GM19397 (cell line): ENCODE measurements at regions not wholly inside any gene's neighbourhood (a gene's known extent, or its start where the extent isn't known, plus 50 kb on each side); places are given as distances from the start of the nearest gene placed in this dataset.
"Not testable (repeated sequence)": the region's sequence is repeated elsewhere in the genome, so short reads cannot be mapped to it uniquely, and the experiment has no call there.

Experiments used
- ATAC-seq: cut with Tn5 transposase; IDR thresholded peaks from one replicate; pipeline ENCODE4 v1.9.1; 2021; ENCODE audit warnings: mild to moderate bottlenecking, moderate library complexity; ENCODE audit not compliant: unreplicated experiment

DNA sequence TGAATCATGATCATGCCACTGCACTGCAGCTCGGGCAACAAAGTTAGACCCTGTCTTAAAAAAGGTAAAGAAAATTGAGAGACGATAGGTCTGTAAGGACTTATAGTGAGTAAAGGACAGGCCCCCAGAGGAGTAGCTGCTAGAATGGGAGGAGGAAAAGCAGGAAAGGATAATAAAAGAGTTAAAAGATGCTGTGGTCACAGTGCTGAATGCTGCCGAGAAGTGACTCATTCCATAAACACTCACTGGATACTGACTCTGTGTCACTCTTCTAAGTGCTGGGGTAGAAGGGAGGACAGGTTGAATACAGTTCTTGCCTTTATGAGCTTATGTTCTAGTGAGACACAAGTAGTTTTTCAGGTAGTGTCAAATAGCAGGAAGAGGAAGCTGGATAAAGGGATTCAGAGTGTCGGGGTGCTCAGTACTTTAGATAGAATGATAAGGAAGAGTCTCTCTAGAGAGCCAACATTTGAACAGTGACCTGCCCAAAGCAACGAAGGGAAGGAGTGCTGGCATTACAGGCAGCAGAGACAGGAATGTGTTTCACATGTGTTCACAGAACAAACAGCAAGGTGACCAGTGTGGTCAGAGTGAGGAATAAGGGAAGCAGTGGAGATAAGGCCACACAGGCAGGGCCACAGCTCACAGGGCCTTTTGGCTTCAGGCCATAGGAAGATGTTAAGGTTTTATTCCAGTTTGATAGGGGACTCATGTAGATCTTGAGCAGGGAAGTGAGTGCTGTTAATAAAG is 1240.5 kb downstream of the UQCRFS1 start:
- ATAC-seq: no peak

DNA sequence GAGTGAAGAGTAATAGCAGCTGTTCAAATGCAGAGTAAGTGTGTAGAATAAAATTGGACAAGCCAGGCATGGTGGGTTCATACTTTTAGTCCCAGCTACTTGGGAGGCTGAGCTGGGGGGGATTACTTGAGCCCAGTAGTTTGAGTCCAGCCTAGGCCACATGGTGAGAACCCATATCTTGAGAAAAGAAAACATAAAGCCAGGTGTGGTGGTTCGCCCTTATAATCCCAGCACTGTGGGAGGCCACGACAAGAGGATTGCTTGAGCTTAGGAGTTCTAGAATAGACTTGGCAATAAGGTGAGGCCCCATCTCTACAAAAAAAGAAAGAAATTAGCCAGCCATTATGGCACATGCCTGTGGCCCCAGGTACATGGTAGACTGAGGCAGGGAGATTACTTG is 1241.1 kb downstream of the UQCRFS1 start:
- ATAC-seq: no peak

DNA sequence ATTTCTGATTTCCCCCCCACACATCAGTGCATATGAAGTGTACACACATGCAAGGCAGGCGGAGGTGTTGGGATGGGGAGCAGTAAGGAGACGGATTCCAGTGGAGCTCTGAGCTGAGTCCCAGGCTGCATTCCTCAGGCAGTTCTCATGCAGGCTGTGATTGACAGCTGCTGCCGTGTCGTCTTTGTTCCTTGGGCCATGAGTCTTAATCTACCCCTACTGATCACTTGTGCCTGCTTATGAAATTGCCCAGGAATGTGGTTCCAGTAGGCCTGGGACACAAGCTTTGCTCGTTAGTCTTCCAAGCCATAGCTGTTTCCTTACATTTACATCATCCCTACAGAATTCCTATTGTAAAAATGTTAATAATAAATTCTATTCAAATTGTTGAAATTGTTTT is 1241.9 kb downstream of the UQCRFS1 start:
- no peak for ATAC-seq

DNA sequence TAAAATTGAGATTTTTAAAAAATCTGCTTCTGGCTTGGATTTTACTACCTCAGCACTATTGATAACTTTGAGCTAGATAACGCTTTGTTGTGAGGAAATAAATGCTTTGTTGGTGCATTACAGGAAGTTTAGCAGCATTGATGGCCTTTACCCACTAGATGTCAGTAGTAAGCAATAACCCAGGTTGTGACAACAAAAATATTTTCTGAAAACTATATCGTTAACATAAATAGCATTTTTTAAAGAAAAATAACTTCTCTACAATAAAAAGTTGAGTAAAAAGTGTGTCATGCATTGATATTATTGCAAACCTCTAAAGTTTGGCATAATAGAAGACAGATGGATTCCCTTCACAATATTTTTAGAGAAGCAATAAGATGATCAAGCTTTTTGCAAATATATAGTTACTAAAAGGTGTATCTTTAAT is 1246.5 kb downstream of the UQCRFS1 start:
- ATAC-seq: no peak

DNA sequence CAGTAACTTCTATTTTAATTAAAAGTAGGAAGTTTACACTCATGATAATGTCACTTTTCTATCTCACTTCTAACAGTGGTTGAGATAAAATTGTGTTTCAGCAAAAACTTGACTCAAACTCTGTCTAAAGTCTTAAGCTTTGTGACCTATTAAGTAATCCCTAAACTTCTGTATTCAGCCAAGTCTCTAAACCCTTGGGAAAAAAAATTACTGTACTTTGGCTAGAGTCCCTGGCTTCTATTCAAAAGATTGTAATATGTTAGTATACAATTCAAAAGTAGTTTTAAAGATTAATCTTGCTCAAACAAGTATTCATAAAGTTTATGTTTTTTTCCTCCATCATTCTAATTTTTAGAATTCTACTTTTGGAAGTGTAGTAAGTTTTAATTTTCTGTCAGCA is 1248.8 kb downstream of the UQCRFS1 start:
- no peak for ATAC-seq

DNA sequence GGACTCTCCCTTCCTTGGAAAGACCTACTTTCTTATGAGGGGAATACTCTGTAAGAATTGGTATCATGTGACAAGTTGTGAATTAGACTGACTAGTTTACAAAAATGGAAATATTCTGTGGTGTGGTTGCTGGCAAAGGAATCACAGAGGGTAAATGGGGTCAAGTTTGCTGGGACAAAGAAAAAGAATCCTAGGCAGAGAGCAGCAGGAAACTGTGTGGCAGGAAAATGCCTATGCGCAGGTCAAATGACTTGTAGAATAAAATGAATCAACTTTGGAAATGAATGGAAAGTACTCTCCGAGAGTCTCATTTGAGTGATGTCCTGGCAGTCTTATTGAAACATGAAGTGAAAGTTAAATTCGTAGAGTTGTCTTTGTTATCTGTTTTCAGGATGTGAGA is 1250.7 kb downstream of the UQCRFS1 start:
- no peak for ATAC-seq

DNA sequence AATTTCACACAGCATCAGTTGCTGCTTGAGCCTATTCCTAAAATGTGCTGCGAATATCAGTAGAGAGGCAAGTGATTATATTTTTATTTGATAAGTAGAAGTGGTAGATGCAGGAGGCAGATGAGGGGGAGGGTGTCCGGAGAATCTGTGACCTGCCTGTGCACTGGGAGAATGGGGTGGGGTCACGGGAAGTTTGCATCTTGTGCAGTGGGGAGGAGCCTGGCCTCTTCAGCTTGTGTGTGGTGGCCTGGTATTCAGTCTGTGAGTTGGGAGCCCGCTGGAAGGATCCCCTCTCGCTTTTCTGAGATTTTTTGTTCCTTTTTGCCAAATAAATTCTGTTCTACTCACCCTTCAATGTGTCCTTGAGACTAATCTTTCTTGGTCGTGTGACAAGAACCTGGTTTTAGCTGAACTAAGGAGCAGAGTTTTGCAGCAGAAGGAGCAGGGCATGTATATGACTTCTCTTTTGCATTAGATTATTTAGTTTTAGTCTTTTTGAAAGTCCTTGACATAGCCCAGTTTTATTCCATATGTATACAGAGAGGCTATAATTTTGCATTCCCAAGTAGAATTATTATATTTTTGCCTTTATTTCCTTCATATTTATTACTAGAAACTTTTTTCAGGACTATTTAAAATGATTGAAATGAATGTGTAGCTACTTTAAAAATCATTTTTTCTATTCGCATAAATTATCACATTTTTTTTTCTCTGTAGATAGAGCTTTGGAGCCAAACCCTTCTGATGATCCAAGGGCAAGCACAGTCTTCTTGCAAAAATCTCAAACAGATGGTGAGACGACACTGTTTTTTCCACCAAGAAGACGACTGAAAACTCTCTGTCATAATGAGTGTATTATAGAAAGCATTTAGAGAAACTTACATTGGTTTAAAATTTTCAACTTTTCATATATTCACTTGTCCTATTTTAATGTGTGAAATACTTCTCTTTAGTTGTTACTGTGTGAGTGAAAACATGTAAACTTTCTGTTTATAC is 1257.2 kb downstream of the UQCRFS1 start:
- ATAC-seq: no peak

DNA sequence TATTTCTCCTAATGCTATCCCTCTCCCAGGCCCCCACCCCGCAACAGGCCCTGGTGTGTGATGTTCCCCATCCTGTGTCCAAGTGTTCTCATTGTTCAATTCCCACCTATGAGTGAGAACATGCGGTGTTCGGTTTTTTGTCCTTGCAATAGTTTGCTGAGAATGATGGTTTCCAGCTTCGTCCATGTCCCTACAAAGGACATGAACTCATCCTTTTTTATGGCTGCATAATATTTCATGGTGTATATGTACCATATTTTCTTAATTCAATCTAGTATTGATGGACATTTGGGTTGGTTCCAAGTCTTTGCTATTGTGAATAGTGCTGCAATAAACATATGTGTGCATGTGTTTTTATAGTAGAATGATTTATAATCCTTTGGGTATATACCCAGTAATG is 1270.3 kb downstream of the UQCRFS1 start:
- ATAC-seq: not testable (repeated sequence)

DNA sequence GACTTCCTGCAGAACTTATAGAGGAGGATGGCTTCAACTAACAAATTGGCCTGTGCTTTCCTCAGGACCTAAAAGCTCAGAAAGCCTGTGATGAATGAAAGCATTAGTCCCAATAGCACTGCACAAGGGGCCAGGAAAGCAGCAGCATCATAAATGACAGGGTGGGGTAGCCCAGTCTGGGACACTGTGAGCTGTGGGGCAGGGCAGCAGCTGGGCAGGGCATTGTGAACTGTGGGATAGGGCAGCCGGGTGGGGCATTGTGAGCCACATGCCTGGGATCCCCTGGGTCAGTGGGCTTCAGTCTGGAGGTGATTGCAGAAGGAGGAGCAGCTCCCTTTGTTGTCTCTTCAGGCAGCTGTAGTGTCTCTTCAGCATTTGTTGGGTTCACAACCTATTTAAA is 1276.8 kb downstream of the UQCRFS1 start:
- ATAC-seq: no peak

DNA sequence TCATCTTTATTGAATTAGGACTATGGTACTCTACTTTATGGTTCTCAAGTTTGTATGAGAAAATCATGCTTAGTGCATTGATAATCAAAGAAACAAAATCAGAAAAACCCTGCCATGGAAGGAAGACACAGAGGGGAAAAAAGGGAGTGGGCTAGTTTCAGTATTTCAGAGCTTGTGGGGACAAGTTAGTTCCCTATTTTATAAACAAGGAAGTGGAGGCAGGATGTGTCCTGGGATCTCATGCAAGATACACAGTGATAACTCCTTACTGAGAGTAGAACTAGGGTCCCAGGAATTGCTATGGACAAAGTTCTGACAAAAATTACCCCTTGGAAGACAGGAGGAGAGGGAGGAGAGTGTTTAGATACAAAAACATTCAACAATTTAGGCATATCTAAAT is 1277.3 kb downstream of the UQCRFS1 start:
- ATAC-seq: no peak

DNA sequence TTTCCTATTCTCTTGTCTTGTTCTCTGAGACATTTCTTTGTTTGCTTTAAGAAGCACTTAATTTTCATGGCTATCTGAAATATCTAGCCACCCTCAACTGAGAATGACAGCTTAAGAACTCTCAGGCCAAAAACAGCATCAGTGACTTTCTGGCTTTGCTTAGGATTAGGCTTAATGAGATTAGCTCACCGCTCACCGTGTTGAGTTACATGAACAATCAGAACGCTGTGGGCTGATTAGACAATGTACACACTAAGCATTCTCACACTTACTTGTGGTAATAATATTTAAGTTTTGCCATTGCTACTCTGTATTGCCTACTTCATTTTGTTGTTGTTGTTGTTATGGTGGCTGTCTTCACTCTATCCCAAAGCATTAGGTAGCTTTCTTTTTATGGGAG is 1283.6 kb downstream of the UQCRFS1 start:
- ATAC-seq: no peak

DNA sequence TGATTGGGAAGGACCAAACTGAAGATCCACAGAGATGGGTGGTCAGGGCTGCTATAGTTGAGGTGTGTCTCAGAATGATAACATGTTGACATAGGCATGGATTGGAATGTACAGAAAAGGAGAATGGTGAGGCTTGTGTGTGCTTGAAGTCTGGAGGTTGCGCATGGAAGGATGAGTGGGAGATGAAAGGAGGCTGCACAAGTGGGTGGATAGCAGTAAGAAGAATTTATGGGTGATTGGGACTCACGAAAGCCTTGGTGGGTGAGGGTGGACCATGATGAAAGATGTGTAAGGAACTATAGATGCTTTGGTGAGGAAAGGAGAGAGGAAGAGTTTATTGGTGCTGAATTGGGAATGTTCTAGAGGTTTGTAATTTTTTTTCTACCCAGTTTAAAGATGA is 1287.7 kb downstream of the UQCRFS1 start:
- no peak for ATAC-seq

DNA sequence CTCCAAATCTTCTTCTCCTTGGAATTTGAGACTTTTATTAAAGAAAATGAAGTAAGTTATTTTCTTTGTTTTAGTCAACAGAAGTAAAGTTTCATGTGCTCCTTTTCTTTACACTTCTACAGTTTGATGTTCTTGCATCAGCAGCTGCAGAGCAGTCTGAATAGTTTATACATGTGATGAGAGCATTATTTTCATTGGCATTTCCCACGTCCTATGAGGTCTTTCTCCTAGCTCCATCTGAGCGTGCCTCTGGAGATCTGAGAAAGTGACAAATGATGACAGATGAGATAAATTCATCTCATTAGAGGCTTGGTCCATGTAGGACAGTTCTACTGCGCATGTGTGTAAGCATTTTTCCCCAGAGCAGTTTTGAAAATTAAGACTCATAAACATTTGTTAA is 1290.0 kb downstream of the UQCRFS1 start:
- no peak for ATAC-seq

DNA sequence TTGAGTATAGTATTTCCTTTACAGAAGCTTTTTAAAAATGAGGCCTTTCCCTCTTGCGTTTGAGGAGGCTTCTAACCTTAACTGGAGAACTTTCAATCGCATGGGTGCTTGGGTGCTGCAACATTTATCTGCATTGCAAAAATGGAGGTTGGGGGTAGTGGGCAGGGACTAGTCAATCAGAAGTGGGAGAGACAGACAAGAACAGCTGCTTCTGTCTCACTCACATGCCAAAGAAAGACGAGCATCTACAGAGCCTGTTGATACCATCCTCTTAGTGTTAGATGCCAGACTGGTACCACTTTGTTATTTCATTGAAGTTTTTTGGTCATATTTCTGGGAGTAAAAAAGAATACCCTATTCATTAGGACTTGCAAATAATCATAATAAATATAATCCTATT is 1292.2 kb downstream of the UQCRFS1 start:
- ATAC-seq: no peak

DNA sequence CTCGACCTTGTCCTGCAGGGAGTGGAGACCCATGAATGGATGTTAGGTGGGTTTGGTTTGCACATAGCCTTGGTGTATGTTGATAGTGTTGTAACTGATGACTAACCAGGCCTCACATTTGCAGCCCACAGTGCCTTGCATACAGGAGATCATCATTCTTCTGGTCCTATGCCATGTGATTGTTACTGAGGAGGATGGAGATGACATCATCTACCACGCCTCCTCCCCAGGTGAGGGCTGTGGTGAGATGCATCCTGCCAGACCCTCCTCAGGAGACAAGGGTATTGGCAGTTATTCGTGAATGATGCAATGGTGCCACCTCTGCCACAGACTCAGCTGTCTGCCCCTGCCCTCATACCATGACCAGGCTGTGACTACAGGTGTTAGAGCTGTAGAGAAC is 1294.1 kb downstream of the UQCRFS1 start:
- no peak for ATAC-seq

DNA sequence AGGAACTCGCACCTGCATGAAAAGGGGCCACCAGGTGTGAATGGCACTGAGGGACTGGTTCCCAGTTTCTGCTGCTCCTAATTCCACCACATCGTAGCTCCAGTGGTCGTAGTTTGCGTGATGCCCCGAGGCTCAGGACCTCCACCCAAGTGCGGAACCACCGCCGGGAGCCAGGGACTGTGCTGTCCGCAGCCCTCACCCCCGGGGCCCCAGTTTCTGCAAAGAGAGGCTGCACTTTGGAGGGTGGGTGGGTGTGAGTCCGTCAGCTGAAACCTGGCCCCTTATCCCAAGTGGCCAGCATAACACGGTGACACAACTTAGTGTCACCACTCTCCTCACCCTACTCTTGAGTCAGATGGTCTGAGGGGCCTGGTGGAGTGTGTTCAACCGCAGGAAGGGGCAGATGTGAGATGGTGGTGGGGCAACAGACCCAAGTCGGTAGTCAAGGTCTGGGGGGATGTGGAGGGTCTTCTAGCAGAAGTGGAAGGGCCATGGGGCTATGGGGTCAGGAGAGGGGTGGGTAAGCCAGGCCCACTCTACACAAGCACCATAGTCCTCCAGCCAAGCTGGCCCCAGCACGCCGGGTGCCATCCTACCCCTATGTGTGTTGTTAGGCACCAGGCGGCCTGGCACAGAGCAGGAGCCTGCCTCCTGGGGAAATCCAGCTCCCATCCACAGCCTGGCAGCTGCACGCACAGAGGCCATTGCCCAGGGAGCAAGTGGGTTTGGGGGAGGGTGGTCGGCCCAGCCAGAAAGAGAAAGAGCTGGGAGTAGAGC is 1301.6 kb downstream of the UQCRFS1 start:
- no peak for ATAC-seq

DNA sequence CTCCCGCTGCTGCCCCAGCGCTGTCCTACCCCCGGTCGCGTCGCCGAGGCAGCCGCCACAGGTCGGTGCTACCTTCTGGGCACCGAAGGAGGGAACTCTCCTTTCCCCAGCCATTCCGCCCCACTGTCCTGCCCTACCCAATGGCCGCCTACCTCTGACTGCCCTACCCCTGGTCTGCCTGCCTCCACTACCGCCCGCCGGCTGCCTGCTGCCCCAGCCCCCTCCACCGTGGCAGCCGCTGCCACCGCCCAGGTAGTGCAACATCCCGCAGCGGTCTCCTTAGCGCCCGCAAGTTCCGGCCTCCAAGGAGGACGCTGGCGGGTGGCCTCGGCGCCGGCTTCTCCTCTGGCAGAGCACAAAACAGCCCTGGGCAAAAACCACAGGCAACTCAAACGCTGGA is 1303.1 kb downstream of the UQCRFS1 start:
- no peak for ATAC-seq

DNA sequence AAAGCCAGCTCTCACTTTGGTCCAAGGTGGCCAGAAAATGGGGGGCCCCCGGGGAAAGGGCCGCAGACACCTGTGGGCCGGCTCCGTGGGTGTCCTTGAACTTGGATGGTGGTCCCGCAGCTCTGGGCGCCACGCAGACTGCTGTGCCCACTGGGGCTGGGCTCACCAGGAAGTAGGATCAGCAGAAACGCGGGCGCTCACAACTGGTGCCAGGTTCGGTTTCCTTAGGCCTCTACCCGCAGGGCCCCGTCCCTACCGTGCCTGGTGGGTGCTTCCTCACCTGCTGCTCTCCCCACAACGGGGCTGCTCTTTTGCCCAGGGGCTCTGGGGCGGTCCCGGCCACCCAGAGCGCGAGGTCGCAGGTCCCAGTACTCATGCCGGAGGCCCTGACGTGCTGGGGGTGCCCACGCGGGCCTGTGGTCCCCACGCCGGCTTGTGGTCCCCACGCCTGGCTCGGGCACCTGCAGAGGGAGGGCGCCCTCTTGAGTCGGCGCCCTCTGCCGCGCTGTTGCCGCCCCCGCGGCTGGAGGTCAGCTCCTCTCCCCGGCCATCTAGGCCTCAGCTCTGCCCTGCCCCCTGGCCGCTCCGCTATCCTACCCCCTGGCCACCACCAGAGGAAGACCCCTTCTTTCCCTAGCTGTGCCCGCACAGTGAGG is 1303.6 kb downstream of the UQCRFS1 start:
- no peak for ATAC-seq

DNA sequence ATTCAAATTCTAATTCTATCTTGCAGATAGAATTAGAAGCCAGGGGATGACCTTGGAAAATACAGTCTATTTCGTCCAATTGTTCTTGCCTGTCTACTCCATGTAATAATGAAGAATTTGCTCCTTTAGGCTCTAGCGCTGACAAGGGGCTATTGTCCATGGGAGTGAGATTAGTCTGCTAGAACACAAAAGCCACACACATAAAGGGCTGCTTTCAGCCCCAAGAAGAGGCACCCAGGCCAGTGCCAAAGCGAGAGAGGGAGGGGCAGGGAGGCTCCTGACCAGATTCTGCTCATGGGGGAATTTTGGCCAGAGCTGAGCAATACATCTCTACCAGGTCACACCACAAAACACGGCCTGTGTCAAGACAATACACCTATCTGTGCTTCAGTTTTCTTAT is 1306.9 kb downstream of the UQCRFS1 start:
- ATAC-seq: no peak

DNA sequence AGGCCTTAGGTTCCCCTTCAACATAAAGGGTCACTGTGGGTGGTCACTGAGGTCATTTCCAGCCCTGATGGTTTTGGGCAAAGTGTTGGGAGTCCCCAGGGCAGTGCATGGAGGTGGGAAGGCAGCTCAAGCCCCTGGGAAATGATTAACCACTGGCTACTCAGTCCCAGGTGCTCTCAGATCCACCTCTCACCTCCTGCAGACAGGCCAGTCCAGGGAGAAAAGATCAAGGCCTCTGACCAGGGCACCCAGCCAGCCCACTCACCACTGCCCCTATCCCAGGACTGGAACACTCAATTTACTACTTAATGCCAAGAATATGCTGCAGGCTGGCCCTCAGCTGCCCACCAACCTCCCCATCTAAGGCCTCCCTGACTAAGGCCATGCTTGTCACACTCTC is 1307.9 kb downstream of the UQCRFS1 start:
- ATAC-seq: no peak

DNA sequence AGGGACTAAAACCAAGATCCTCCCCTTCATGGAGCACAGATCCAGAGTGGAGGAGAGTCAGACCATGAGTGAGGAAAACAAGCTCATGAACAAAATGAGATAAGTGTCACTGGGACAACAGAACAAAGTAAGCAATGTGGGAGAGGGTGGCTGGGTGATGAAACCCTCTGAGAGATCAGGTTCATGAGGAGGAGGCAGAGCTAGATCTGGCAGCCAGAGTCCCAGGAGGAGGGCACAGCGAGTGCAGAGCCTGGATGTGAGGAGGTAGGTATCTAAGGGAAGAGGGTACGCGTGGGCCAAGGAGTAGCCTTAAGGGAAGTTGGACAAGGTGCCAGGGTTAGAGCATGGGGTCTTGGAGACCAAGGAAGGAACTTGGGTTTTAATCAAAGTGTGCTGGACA is 1311.9 kb downstream of the UQCRFS1 start:
- no peak for ATAC-seq
